ENCODE measurements at regions not wholly inside any gene's neighbourhood (a gene's known extent, or its start where the extent isn't known, plus 50 kb on each side); places are given as distances from the start of the nearest gene placed in this dataset.

- DNase-seq (ENCODE audit: low read depth) = no peak
- TF ChIP-seq, protein P1, sequence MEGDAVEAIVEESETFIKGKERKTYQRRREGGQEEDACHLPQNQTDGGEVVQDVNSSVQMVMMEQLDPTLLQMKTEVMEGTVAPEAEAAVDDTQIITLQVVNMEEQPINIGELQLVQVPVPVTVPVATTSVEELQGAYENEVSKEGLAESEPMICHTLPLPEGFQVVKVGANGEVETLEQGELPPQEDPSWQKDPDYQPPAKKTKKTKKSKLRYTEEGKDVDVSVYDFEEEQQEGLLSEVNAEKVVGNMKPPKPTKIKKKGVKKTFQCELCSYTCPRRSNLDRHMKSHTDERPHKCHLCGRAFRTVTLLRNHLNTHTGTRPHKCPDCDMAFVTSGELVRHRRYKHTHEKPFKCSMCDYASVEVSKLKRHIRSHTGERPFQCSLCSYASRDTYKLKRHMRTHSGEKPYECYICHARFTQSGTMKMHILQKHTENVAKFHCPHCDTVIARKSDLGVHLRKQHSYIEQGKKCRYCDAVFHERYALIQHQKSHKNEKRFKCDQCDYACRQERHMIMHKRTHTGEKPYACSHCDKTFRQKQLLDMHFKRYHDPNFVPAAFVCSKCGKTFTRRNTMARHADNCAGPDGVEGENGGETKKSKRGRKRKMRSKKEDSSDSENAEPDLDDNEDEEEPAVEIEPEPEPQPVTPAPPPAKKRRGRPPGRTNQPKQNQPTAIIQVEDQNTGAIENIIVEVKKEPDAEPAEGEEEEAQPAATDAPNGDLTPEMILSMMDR (conservative IDR thresholded peaks at IDR 0.05; ENCODE audit: low read depth, low read length) = no peak
- H3K4me3 ChIP-seq (ENCODE audit: low read length) = no peak overlapping the region
These were observed 204.3 kb downstream of the URI1 start for GRCh38 chr19:30146346-30146745.

DNA sequence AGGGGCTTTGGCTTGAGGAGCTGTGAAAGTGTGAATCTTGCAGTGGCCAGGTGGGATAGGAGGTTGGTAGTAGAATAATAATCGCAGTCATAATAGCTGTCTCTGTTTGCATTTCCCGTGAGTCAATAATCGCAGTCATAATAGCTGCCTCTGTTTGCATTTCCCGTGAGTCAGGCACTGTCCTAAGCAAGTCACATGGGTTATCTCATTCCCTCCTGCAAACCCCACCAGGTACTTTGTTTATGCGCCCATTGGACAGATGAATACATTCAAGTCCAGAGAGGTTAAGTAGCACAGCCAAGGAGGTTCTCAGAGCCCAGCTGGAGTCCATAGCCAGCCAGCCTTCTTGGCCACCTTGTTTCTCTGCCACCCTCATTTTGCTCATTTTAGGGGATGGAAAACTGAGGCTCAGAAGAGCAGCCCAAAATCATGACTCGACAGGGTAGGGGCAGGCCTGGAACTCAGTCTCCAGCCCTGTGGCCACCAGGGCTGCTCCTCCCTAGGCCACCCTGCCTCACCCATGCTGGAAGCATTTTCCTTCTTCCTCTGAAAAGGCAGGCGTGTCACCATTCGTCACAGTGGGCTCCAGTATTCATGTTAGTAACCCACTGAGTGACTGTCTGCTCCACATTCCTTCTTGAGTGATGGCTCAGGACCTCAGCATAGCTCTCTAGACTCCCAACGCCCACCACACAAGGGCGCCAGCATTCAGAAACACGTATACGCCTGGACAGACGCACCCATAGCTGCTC, 206.2 kb downstream of the URI1 start:
- TF ChIP-seq, protein P1 (conservative IDR thresholded peaks at IDR 0.05; ENCODE audit: low read depth, low read length) = no peak
- no peak for DNase-seq (ENCODE audit: low read depth)
- no peak overlapping the region for H3K4me3 ChIP-seq (ENCODE audit: low read length)

GRCh38 chr19:30148803-30149202, 206.8 kb downstream of the URI1 start:
- TF ChIP-seq, protein P1 (conservative IDR thresholded peaks at IDR 0.05; ENCODE audit: low read depth, low read length) = no peak

GRCh38 chr19:30149300-30149699, 207.3 kb downstream of the URI1 start:
- no peak for DNase-seq (ENCODE audit: low read depth)
- no peak overlapping the region for H3K4me3 ChIP-seq (ENCODE audit: low read length)
- TF ChIP-seq, protein P1 (conservative IDR thresholded peaks at IDR 0.05; ENCODE audit: low read depth, low read length) = no peak

More at GRCh38 chr19:30148803-30149202, 206.8 kb downstream of the URI1 start:
- no peak for DNase-seq (ENCODE audit: low read depth)
- H3K4me3 ChIP-seq (ENCODE audit: low read length) = no peak overlapping the region

- no peak overlapping the region for H3K4me3 ChIP-seq (ENCODE audit: low read length)
- DNase-seq (ENCODE audit: low read depth) = no peak
- TF ChIP-seq, protein P1 (conservative IDR thresholded peaks at IDR 0.05; ENCODE audit: low read depth, low read length) = no peak
These were observed 208.6 kb downstream of the URI1 start for GRCh38 chr19:30150626-30151025.

GRCh38 chr19:30151081-30151480, 209.0 kb downstream of the URI1 start:
- TF ChIP-seq, protein P1 (conservative IDR thresholded peaks at IDR 0.05; ENCODE audit: low read depth, low read length) = no peak

More at GRCh38 chr19:30151081-30151480, 209.0 kb downstream of the URI1 start:
- DNase-seq (ENCODE audit: low read depth) = no peak
- H3K4me3 ChIP-seq (ENCODE audit: low read length) = no peak overlapping the region

Data from retinal pigment epithelial cell (primary cell).